ENCODE measurements at regions not wholly inside any gene's neighbourhood (a gene's known extent, or its start where the extent isn't known, plus 50 kb on each side); places are given as distances from the start of the nearest gene placed in this dataset.

- no peak for DNase-seq (ENCODE audit: low read depth)
- TF ChIP-seq, protein P1, sequence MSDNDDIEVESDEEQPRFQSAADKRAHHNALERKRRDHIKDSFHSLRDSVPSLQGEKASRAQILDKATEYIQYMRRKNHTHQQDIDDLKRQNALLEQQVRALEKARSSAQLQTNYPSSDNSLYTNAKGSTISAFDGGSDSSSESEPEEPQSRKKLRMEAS (IDR thresholded peaks at IDR 0.05; ENCODE audit: low read depth, low read length): no peak
- no peak for TF ChIP-seq CTCF (IDR thresholded peaks at IDR 0.05; ENCODE audit: low read depth, low read length)
- no peak for TF ChIP-seq MYC (IDR thresholded peaks at IDR 0.05; ENCODE audit: low read depth, low read length)
- TF ChIP-seq POLR2A (IDR thresholded peaks at IDR 0.05; ENCODE audit: extremely low read depth, insufficient read length): no peak
These were observed 805.0 kb upstream of the RBFOX1 start for GRCh38 chr16:6527646-6528045.

DNA sequence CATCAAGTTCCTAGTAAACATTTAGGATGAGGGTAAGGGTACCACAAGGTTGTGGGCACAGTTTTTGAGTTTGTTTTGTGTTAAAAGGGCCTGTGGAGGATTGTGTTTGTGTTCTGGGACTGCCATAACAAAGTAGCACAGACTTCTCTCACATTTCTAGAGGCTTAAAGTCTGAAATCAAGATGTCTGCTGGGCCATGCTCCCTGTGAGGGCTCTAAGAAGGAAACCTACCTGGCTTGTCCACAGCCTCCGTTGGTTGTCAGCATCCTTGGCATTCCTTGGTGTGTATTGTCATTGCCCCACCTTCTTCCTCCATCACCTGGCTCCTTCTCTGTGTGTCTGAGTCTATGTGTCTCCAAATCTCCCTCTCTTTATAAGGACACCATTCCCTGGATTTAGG is 808.1 kb upstream of the RBFOX1 start:
- DNase-seq (ENCODE audit: low read depth): no peak
- TF ChIP-seq, protein P1 (IDR thresholded peaks at IDR 0.05; ENCODE audit: low read depth, low read length): no peak
- no peak for TF ChIP-seq POLR2A (IDR thresholded peaks at IDR 0.05; ENCODE audit: extremely low read depth, insufficient read length)
- no peak overlapping the region for H3K4me3 ChIP-seq (ENCODE audit: low read depth, low read length)

More at GRCh38 chr16:6527646-6528045, 805.0 kb upstream of the RBFOX1 start:
- no peak overlapping the region for H3K4me3 ChIP-seq (ENCODE audit: low read depth, low read length)

- no peak for DNase-seq (ENCODE audit: low read depth)
- no peak overlapping the region for H3K4me3 ChIP-seq (ENCODE audit: low read depth, low read length)
- TF ChIP-seq MYC (IDR thresholded peaks at IDR 0.05; ENCODE audit: low read depth, low read length) (no peak), CTCF (IDR thresholded peaks at IDR 0.05; ENCODE audit: low read depth, low read length) (no peak), POLR2A (IDR thresholded peaks at IDR 0.05; ENCODE audit: extremely low read depth, insufficient read length) (no peak)
- TF ChIP-seq, protein P1 (IDR thresholded peaks at IDR 0.05; ENCODE audit: low read depth, low read length): no peak
These were observed 815.5 kb upstream of the RBFOX1 start for GRCh38 chr16:6517020-6517720.

GRCh38 chr16:6512512-6512911 is 820.1 kb upstream of the RBFOX1 start:
- DNase-seq (ENCODE audit: low read depth): no peak
- TF ChIP-seq POLR2A (IDR thresholded peaks at IDR 0.05; ENCODE audit: extremely low read depth, insufficient read length): no peak
- TF ChIP-seq CTCF (IDR thresholded peaks at IDR 0.05; ENCODE audit: low read depth, low read length): no peak
- TF ChIP-seq, protein P1 (IDR thresholded peaks at IDR 0.05; ENCODE audit: low read depth, low read length): no peak
- no peak for TF ChIP-seq MYC (IDR thresholded peaks at IDR 0.05; ENCODE audit: low read depth, low read length)
- H3K4me3 ChIP-seq (ENCODE audit: low read depth, low read length): no peak overlapping the region

GRCh38 chr16:6510261-6510660 is 822.4 kb upstream of the RBFOX1 start:
- DNase-seq (ENCODE audit: low read depth): no peak
- H3K4me3 ChIP-seq (ENCODE audit: low read depth, low read length): no peak overlapping the region
- TF ChIP-seq, protein P1 (IDR thresholded peaks at IDR 0.05; ENCODE audit: low read depth, low read length): no peak

- TF ChIP-seq CTCF (IDR thresholded peaks at IDR 0.05; ENCODE audit: low read depth, low read length) (no peak), POLR2A (IDR thresholded peaks at IDR 0.05; ENCODE audit: extremely low read depth, insufficient read length) (no peak), MYC (IDR thresholded peaks at IDR 0.05; ENCODE audit: low read depth, low read length) (no peak)
- TF ChIP-seq, protein P1 (IDR thresholded peaks at IDR 0.05; ENCODE audit: low read depth, low read length): no peak
- no peak for DNase-seq (ENCODE audit: low read depth)
- H3K4me3 ChIP-seq (ENCODE audit: low read depth, low read length): no peak overlapping the region
These were observed 833.2 kb upstream of the RBFOX1 start for GRCh38 chr16:6499413-6499812.
